HCT116 (cell line): ENCODE measurements at regions not wholly inside any gene's neighbourhood (a gene's known extent, or its start where the extent isn't known, plus 50 kb on each side); places are given as distances from the start of the nearest gene placed in this dataset.

ENCODE experiments used
- ATAC-seq: fragments of 200-7000 bp; cut with Tn5 transposase; 2 replicates; pipeline ENCODE4 v1.9.1; 2020; ENCODE audit warnings: mild to moderate bottlenecking, moderate library complexity
- BruUV-seq: library from RNA; stranded (reverse); fragments of 400-500 nt; replicated peaks from 2 replicates; lab custom pipeline; 2021; lab: Mats Ljungman, UMichigan
- CTCF ChIA-PET: fragments of 300-600 bp; sonication (Branson Sonifier 250); formaldehyde crosslinking; loops from one replicate; lab custom pipeline; 2021; ENCODE audit warnings: antibody characterized with exemption; lab: Charles Lee
- POLR2A ChIA-PET: fragments of 300-600, 350-600 bp; sonication (Branson Sonifier 250); formaldehyde crosslinking; loops from one replicate; lab custom pipeline; 2021; ENCODE audit warnings: antibody characterized with exemption; lab: Charles Lee
- RAD21 ChIA-PET, 2 experiments: fragments of 300-600 bp; sonication (Branson Sonifier 250); formaldehyde crosslinking; loops; one replicate each; lab custom pipeline; 2023; ENCODE audit warnings: low total read pairs in 2 of 2; ENCODE audit not compliant: uncharacterized antibody in 2 of 2, unreplicated experiment in 2 of 2, low non-redundant PET in 1 of 2; lab: Charles Lee
- DNase-seq: peaks from one replicate; pipeline ENCODE4 v3.0.0-alpha.2; 2010; ENCODE audit warnings: low read depth, low spot score
- H2AFZ ChIP-seq: fragments of 200-600 bp; shearing (Covaris generic), sonication (generic); 2 replicates; pipeline ENCODE4 v1.6.1; 2017; ENCODE audit warnings: low read depth, mixed run types, mixed read lengths, antibody characterized with exemption, low read length; ENCODE audit not compliant: poor library complexity, severe bottlenecking
- H3K27ac ChIP-seq: 2 replicates; pipeline ENCODE4 v1.5.1; 2012; ENCODE audit warnings: low read depth, low read length
- H3K27me3 ChIP-seq: fragments of 200-600 bp; sonication (generic); 2 replicates; pipeline ENCODE4 v1.6.1; 2016; ENCODE audit warnings: mixed run types, low read length, mixed read lengths; ENCODE audit not compliant: insufficient read depth
- H3K36me3 ChIP-seq, 2 experiments: fragments of 200-500 bp in 1 of 2; fragments of 200-600 bp in 1 of 2; sonication (Bioruptor generic) in 1 of 2; sonication (generic) in 1 of 2; 2 replicates each; pipeline versions ENCODE4 v1.5.1 to v1.6.1; 2014 to 2016; ENCODE audit warnings: low read length in 2 of 2, inconsistent platforms in 1 of 2, mixed read lengths in 1 of 2, mixed run types in 1 of 2; ENCODE audit not compliant: insufficient read depth in 2 of 2, control insufficient read depth in 1 of 2
- H3K4me1 ChIP-seq, 2 experiments: fragments of 200-600 bp in 1 of 2; sonication (generic) in 1 of 2; 2 replicates each; pipeline versions ENCODE4 v1.5.1 to v1.6.1; 2012 to 2017; ENCODE audit warnings: low read length in 2 of 2, inconsistent platforms in 1 of 2, mild to moderate bottlenecking in 1 of 2, mixed read lengths in 1 of 2, mixed run types in 1 of 2, moderate library complexity in 1 of 2; ENCODE audit not compliant: insufficient read depth in 2 of 2, control insufficient read depth in 1 of 2
- H3K4me2 ChIP-seq: fragments of 200-600 bp; sonication (generic); 2 replicates; pipeline ENCODE4 v1.6.1; 2017; ENCODE audit warnings: mixed run types, low read length, mixed read lengths
- H3K4me3 ChIP-seq, 2 experiments: fragments of 200-600 bp in 1 of 2; sonication (generic) in 1 of 2; replicated peaks in 1 of 2; 2 replicates each; pipeline ENCODE4 v1.5.1; 2011 to 2016; ENCODE audit warnings: low read length in 2 of 2, control low read depth in 1 of 2, low read depth in 1 of 2, mild to moderate bottlenecking in 1 of 2, mixed read lengths in 1 of 2, mixed run types in 1 of 2
- H3K79me2 ChIP-seq: fragments of 200-600 bp; sonication (generic); 2 replicates; pipeline ENCODE4 v1.6.1; 2017; ENCODE audit warnings: mild to moderate bottlenecking, mixed run types, low read length, moderate library complexity, mixed read lengths; ENCODE audit not compliant: insufficient read depth
- H3K9ac ChIP-seq: fragments of 200-600 bp; sonication (generic); 2 replicates; pipeline ENCODE4 v1.6.1; 2016; ENCODE audit warnings: low read length, mixed read lengths
- H3K9me2 ChIP-seq: fragments of 200-600 bp; sonication (generic), shearing (Covaris generic); 2 replicates; pipeline ENCODE4 v1.6.1; 2017; ENCODE audit warnings: mixed run types, mild to moderate bottlenecking, moderate library complexity; ENCODE audit not compliant: insufficient read depth
- H3K9me3 ChIP-seq, 2 experiments: fragments of 200-500 bp in 1 of 2; fragments of 200-600 bp in 1 of 2; sonication (Bioruptor generic) in 1 of 2; sonication (generic) in 1 of 2; 2 replicates each; pipeline ENCODE4 v1.6.1; 2014 to 2017; ENCODE audit warnings: low read length in 2 of 2, mixed read lengths in 2 of 2, inconsistent platforms in 1 of 2, low read depth in 1 of 2, mild to moderate bottlenecking in 1 of 2, mixed run types in 1 of 2, moderate library complexity in 1 of 2; ENCODE audit not compliant: control insufficient read depth in 1 of 2, insufficient read depth in 1 of 2
- H4K20me1 ChIP-seq: fragments of 200-600 bp; sonication (generic), shearing (Covaris generic); 2 replicates; pipeline ENCODE4 v1.6.1; 2017; ENCODE audit warnings: mixed run types, mild to moderate bottlenecking, moderate library complexity; ENCODE audit not compliant: insufficient read depth
- CBX3 ChIP-seq: IDR thresholded peaks from 2 replicates; pipeline ENCODE4 v1.6.1; 2012; ENCODE audit warnings: low read depth
- CTCF ChIP-seq, 3 experiments: fragments of 200-600 bp in 1 of 3; sonication (generic) in 1 of 3; IDR thresholded peaks in 2 of 3; conservative IDR thresholded peaks in 1 of 3; 2 replicates each; pipeline ENCODE4 v1.5.1; 2012 to 2017; ENCODE audit warnings: low read depth in 2 of 3, low read length in 2 of 3, antibody characterized with exemption in 1 of 3, borderline replicate concordance in 1 of 3, control low read depth in 1 of 3, mild to moderate bottlenecking in 1 of 3, mixed read lengths in 1 of 3, mixed run types in 1 of 3, moderate library complexity in 1 of 3; ENCODE audit not compliant: insufficient read depth in 1 of 3
- JUND ChIP-seq: IDR thresholded peaks from 2 replicates; pipeline ENCODE4 v1.6.1; 2012
- POLR2A ChIP-seq: IDR thresholded peaks from 2 replicates; pipeline ENCODE4 v1.7.0; 2011; ENCODE audit warnings: borderline replicate concordance; ENCODE audit not compliant: insufficient read depth, insufficient read length; ENCODE audit errors: extremely low read depth
- REST ChIP-seq: IDR thresholded peaks from 2 replicates; pipeline ENCODE4 v1.6.1; 2012; ENCODE audit warnings: low read depth
- SP1 ChIP-seq: IDR thresholded peaks from 2 replicates; pipeline ENCODE4 v1.6.1; 2012; ENCODE audit warnings: low read depth
- TCF7L2 ChIP-seq: IDR thresholded peaks from 2 replicates; pipeline ENCODE4 v1.7.0; 2011; ENCODE audit warnings: borderline replicate concordance, inconsistent platforms; ENCODE audit not compliant: insufficient read depth, insufficient read length; ENCODE audit errors: extremely low read depth
- ZFX ChIP-seq: fragments of 450-650 bp; IDR thresholded peaks from 2 replicates; pipeline ENCODE4 v1.6.1; 2017
- intact Hi-C: fragments of 100-400 bp; cut with micrococcal nuclease; formaldehyde crosslinking; loops from 2 replicates; pipeline ENCODE4 v1.10.0; 2022

GRCh38 chr3:14280326-14280725 is 101.7 kb downstream of the LSM3 start:
- Histone ChIP-seq H3K4me1 (peaks cover 0 to 9% of the 10 kb centered on the region in 2 experiments; a peak in 1 of 4 replicates), H2AFZ (no peak overlapping the region), H3K4me2 (no peak overlapping the region), H3K79me2 (no peaks in the 10 kb centered on the region), H3K27me3 (no peaks in the 10 kb centered on the region), H3K9me2 (no peaks in the 10 kb centered on the region), H3K4me3 (no peak overlapping the region), H3K9me3 (no peaks in the 10 kb centered on the region), H3K9ac (no peak overlapping the region), H3K27ac (no peak overlapping the region), H3K36me3 (no peaks in the 10 kb centered on the region)
- BruUV-seq, result no TSS peak
- ATAC-seq (no peak), DNase-seq (no peak)
- ChIA-PET RAD21 (no interaction called here), CTCF (no interaction called here), POLR2A (no interaction called here)
- intact Hi-C loops, result no loop called here
- no peak for TF ChIP-seq ZFX
- TF ChIP-seq SP1, result no peak
- TF ChIP-seq CTCF (IDR thresholded peaks at IDR 0.05 in 2 of 3, conservative IDR thresholded peaks at IDR 0.05 in 1 of 3; ENCODE audit: borderline replicate concordance in 1 of 3, insufficient read depth in 1 of 3, low read depth in 2 of 3, low read length in 2 of 3), result no peak
- TF ChIP-seq, all 23 proteins: peak for 0
- no peaks in the 10 kb centered on the region for H4K20me1 ChIP-seq

- TF ChIP-seq REST (no peak), TCF7L2 (no peak), JUND (no peak), POLR2A (no peak), CBX3 (no peak), CTCF (IDR thresholded peaks at IDR 0.05 in 2 of 3, conservative IDR thresholded peaks at IDR 0.05 in 1 of 3; ENCODE audit: borderline replicate concordance in 1 of 3, insufficient read depth in 1 of 3, low read depth in 2 of 3, low read length in 2 of 3) (no peak)
- H3K9me2 ChIP-seq, result no peaks in the 10 kb centered on the region
- H3K36me3 ChIP-seq, result no peaks in the 10 kb centered on the region
- ATAC-seq (no peak), DNase-seq (no peak)
- no peaks in the 10 kb centered on the region for H4K20me1 ChIP-seq
- ChIA-PET RAD21 (no interaction called here), CTCF (no interaction called here), POLR2A (no interaction called here)
- H3K9ac ChIP-seq, result no peak overlapping the region
- no peaks in the 10 kb centered on the region for H3K79me2 ChIP-seq
- intact Hi-C loops, result no loop called here
- peaks cover 0 to 9% of the 10 kb centered on the region in 2 experiments; a peak in 1 of 4 replicates for H3K4me1 ChIP-seq
- H3K9me3 ChIP-seq, result no peaks in the 10 kb centered on the region
- no peak overlapping the region for H3K4me3 ChIP-seq
- no peak overlapping the region for H3K4me2 ChIP-seq
- no peak overlapping the region for H3K27ac ChIP-seq
- BruUV-seq, result no TSS peak
- H2AFZ ChIP-seq, result no peak overlapping the region
- no peaks in the 10 kb centered on the region; the same call in 1 of the 2 replicates for H3K27me3 ChIP-seq
These were observed 102.4 kb downstream of the LSM3 start for GRCh38 chr3:14281053-14281452.
